IMR-90 (cell line): ENCODE measurements at regions not wholly inside any gene's neighbourhood (a gene's known extent, or its start where the extent isn't known, plus 50 kb on each side); places are given as distances from the start of the nearest gene placed in this dataset.

Experiments
- ATAC-seq: fragments of 200-7000 bp; cut with Tn5 transposase; 2 replicates; pipeline ENCODE4 v1.9.1; 2020; ENCODE audit warnings: low read depth, mild to moderate bottlenecking, moderate library complexity
- BruUV-seq: library from RNA; stranded (reverse); fragments of 400-500 nt; replicated peaks from 2 replicates; lab custom pipeline; 2021; lab: Mats Ljungman, UMichigan
- CTCF ChIA-PET: fragments of 300-600 bp; formaldehyde crosslinking; extraction: SDS; loops from one replicate; lab custom pipeline; 2021; ENCODE audit warnings: antibody characterized with exemption; lab: Yijun Ruan, JAX
- POLR2A ChIA-PET: fragments of 300-600 bp; sonication (Branson Sonifier 250); formaldehyde crosslinking; loops from one replicate; lab custom pipeline; 2022; ENCODE audit warnings: antibody characterized with exemption; ENCODE audit not compliant: unreplicated experiment; lab: Charles Lee
- DNase-seq: peaks from one replicate; pipeline ENCODE4 v3.0.0; 2013
- H2AFZ ChIP-seq: replicated peaks from 2 replicates; pipeline ENCODE3; 2013; ENCODE audit warnings: low read length, mild to moderate bottlenecking; ENCODE audit not compliant: poor library complexity
- H2AK5ac ChIP-seq: 2 replicates; pipeline ENCODE4 v1.6.1; 2013; ENCODE audit warnings: low read depth, low read length, inconsistent platforms
- H2AK9ac ChIP-seq: replicated peaks from 2 replicates; pipeline ENCODE3; 2013; ENCODE audit warnings: mild to moderate bottlenecking, low read depth, low read length, moderate library complexity; ENCODE audit not compliant: poor library complexity
- H2BK120ac ChIP-seq: 2 replicates; pipeline ENCODE4 v1.6.1; 2013; ENCODE audit warnings: low read depth, low read length, inconsistent platforms
- H2BK15ac ChIP-seq: 3 replicates; pipeline ENCODE4 v1.6.1; 2013; ENCODE audit warnings: low read depth, low read length, inconsistent platforms
- H2BK20ac ChIP-seq: 2 replicates; pipeline ENCODE4 v1.6.1; 2013; ENCODE audit warnings: low read depth, mild to moderate bottlenecking, inconsistent platforms, low read length, moderate library complexity
- H2BK5ac ChIP-seq: 2 replicates; pipeline ENCODE4 v1.6.1; 2013; ENCODE audit warnings: mild to moderate bottlenecking, low read depth, low read length, inconsistent platforms; ENCODE audit not compliant: poor library complexity, severe bottlenecking
- H3K14ac ChIP-seq: replicated peaks from 2 replicates; pipeline ENCODE4 v1.6.1; 2013; ENCODE audit warnings: low read depth, low read length, inconsistent platforms
- H3K18ac ChIP-seq: 2 replicates; pipeline ENCODE4 v1.6.1; 2013; ENCODE audit warnings: low read depth, low read length, control low read depth
- H3K23ac ChIP-seq: 2 replicates; pipeline ENCODE4 v1.6.1; 2013; ENCODE audit warnings: low read depth, low read length, inconsistent platforms
- H3K27ac ChIP-seq: 2 replicates; pipeline ENCODE4 v1.5.1; 2013; ENCODE audit warnings: mild to moderate bottlenecking, control low read depth, low read length; ENCODE audit not compliant: insufficient read depth
- H3K27me3 ChIP-seq: 2 replicates; pipeline ENCODE4 v1.6.1; 2013; ENCODE audit warnings: low read length; ENCODE audit not compliant: control insufficient read depth, insufficient read depth
- H3K36me3 ChIP-seq: 2 replicates; pipeline ENCODE4 v1.6.1; 2013; ENCODE audit warnings: low read length, mixed read lengths; ENCODE audit not compliant: control insufficient read depth, insufficient read depth
- H3K4ac ChIP-seq: 2 replicates; pipeline ENCODE4 v1.6.1; 2013; ENCODE audit warnings: low read depth, low read length, inconsistent platforms
- H3K4me1 ChIP-seq: 2 replicates; pipeline ENCODE4 v1.6.1; 2013; ENCODE audit warnings: low read length, mixed read lengths; ENCODE audit not compliant: control insufficient read depth, insufficient read depth
- H3K4me2 ChIP-seq: 2 replicates; pipeline ENCODE4 v1.6.1; 2013; ENCODE audit warnings: low read depth, mild to moderate bottlenecking, control low read depth, low read length, moderate library complexity
- H3K4me3 ChIP-seq: 2 replicates; pipeline ENCODE4 v1.5.1; 2013; ENCODE audit warnings: low read depth, mild to moderate bottlenecking, control low read depth, low read length, moderate library complexity; ENCODE audit not compliant: insufficient read depth
- H3K56ac ChIP-seq: 2 replicates; pipeline ENCODE4 v1.6.1; 2013; ENCODE audit warnings: low read length, inconsistent platforms; ENCODE audit not compliant: insufficient read depth; ENCODE audit errors: extremely low read depth
- H3K79me1 ChIP-seq, 2 experiments: 2 replicates each; pipeline ENCODE4 v1.6.1; 2013; ENCODE audit warnings: low read length in 2 of 2, inconsistent platforms in 1 of 2, low read depth in 1 of 2
- H3K9ac ChIP-seq: 2 replicates; pipeline ENCODE4 v1.6.1; 2013; ENCODE audit warnings: low read depth, low read length, control low read depth
- H3K9me1 ChIP-seq: 2 replicates; pipeline ENCODE4 v1.6.1; 2013; ENCODE audit warnings: low read length, inconsistent platforms; ENCODE audit not compliant: insufficient read depth
- H3K9me3 ChIP-seq: 2 replicates; pipeline ENCODE4 v1.6.1; 2013; ENCODE audit warnings: low read length; ENCODE audit not compliant: control insufficient read depth, insufficient read depth
- H4K20me1 ChIP-seq: 2 replicates; pipeline ENCODE4 v1.6.1; 2013; ENCODE audit warnings: low read length, inconsistent platforms; ENCODE audit not compliant: insufficient read depth
- H4K5ac ChIP-seq: 2 replicates; pipeline ENCODE4 v1.6.1; 2013; ENCODE audit warnings: mild to moderate bottlenecking, low read depth, low read length, control low read depth
- H4K8ac ChIP-seq, 2 experiments: 2 replicates each; pipeline ENCODE4 v1.6.1; 2013; ENCODE audit warnings: low read depth in 2 of 2, low read length in 2 of 2, control low read depth in 1 of 2, inconsistent platforms in 1 of 2
- H4K91ac ChIP-seq: 2 replicates; pipeline ENCODE4 v1.6.1; 2013; ENCODE audit warnings: low read depth, low read length, inconsistent platforms; ENCODE audit not compliant: insufficient read depth
- MAFK ChIP-seq: IDR thresholded peaks from 2 replicates; pipeline ENCODE4 v1.6.1; 2012; ENCODE audit warnings: low read depth, low read length, improper control_type of control experiment
- SMC3 ChIP-seq: fragments of 150-350 bp; IDR thresholded peaks from 2 replicates; pipeline ENCODE4 v1.6.1; 2016; ENCODE audit warnings: low read depth, mild to moderate bottlenecking, antibody characterized with exemption, low read length, moderate library complexity
- WGBS, 2 experiments: methylation state at CpG; one replicate each; pipeline versions ENCODE4 v1.1.5 to v1.1.7; 2013; ENCODE audit warnings: missing lambda C conversion rate in 2 of 2; ENCODE audit not compliant: insufficient read length in 1 of 2; ENCODE audit errors: extremely low coverage in 2 of 2; 5-methylcytosine and 5-hydroxymethylcytosine counted together
- dilution Hi-C: fragments of 300-500 bp; cut with HindIII; formaldehyde crosslinking; loops from one replicate; pipeline ENCODE4 v1.14.3; 2018; ENCODE audit warnings: low sequenced_read_pairs; ENCODE audit not compliant: unreplicated experiment
- in situ Hi-C: fragments of 300-500 bp; cut with MboI; formaldehyde crosslinking; loops from 3 replicates; pipeline ENCODE4 v1.14.3; 2019; ENCODE audit warnings: low sequenced_read_pairs, inconsistent platforms, mixed read lengths
- intact Hi-C: fragments of 100-400 bp; cut with micrococcal nuclease; formaldehyde crosslinking; loops from 2 replicates; pipeline ENCODE4 v1.10.0; 2022

DNA sequence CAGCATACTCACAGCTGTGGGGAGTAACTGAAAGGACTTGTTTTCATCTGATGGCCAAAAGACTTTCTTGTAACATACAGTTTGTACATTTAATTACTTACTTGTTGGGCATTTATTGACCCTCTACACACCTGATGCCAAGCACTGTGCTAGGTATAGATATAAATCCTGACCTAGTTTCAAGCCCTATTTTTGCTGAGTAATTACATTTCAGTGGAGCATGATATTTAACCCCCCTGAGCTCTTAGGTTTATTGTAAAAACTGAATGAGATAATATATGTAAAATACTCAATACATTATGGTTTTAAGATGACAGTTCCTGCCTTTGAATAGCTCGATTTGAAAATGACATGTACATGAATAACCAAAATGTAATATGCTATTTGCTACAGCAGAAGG, 68.1 kb upstream of the SLC12A2 start:
- no CpG with 5 or more reads among the region's 1 CpG for WGBS, 2 experiments
- Histone ChIP-seq H4K5ac (no peak overlapping the region), H2BK120ac (no peak overlapping the region), H3K79me1 (no peaks in the 10 kb centered on the region), H3K14ac (no peak overlapping the region), H3K4me1 (peaks cover 2% of the 10 kb centered on the region; the same call in 1 of the 2 replicates), H3K23ac (no peak overlapping the region), H4K8ac (no peak overlapping the region), H3K36me3 (no peaks in the 10 kb centered on the region), H2BK15ac (no peak overlapping the region), H3K9me1 (0 out of 2 replicates have a peak, but pooled peaks cover 3% of the 10 kb centered on the region), H3K4ac (no peak overlapping the region), H3K56ac (no peak overlapping the region), H4K91ac (no peak overlapping the region), H3K9me3 (no peaks in the 10 kb centered on the region), H2AK5ac (no peak overlapping the region), H4K20me1 (no peaks in the 10 kb centered on the region), H3K4me2 (no peak overlapping the region), H3K9ac (no peak overlapping the region), H2BK5ac (no peak overlapping the region), H2AFZ (no peak overlapping the region), H3K27me3 (no peaks in the 10 kb centered on the region), H2BK20ac (no peak overlapping the region), H3K4me3 (no peak overlapping the region), H3K27ac (no peak overlapping the region), H3K18ac (no peak overlapping the region), H2AK9ac (no peak overlapping the region)
- intact Hi-C loops (no loop called here), dilution Hi-C loops (no loop called here), in situ Hi-C loops (no loop called here)
- CTCF ChIA-PET: interaction anchor here (0.6 to 0.7 kb wide), 2 partner anchors 17 to 22 kb away, joined by 3 to 4 read pairs; no protein-coding TSS in a partner anchor
- TF ChIP-seq MAFK: peak; percentile 29
- TF ChIP-seq SMC3: no peak
- no TSS peak for BruUV-seq
- DNase-seq (no peak), ATAC-seq (no peak)
- POLR2A ChIA-PET: no interaction called here
